Kidney (tissue), 13 donors: ENCODE measurements at regions not wholly inside any gene's neighbourhood (a gene's known extent, or its start where the extent isn't known, plus 50 kb on each side); places are given as distances from the start of the nearest gene placed in this dataset.
A peak's percentile ranks its signal among the peaks of the same experiment; 100 is the strongest.

Source experiments
- DNase-seq, 5 donors: peaks; one replicate each; pipeline ENCODE4 v3.0.0-alpha.2; 2013 to 2020
- FAIRE-seq: peaks from 2 replicates; lab custom pipeline; 2012; peaks lifted over from hg19 to GRCh38; lab: Jason Lieb, UNC
- H3K27ac ChIP-seq, 2 donors: one replicate each; pipeline ENCODE4 v1.7.0; 2013; ENCODE audit warnings: low read depth in 2 of 2, low read length in 2 of 2, inconsistent platforms in 1 of 2
- H3K27me3 ChIP-seq: one replicate; pipeline ENCODE4 v1.7.1; 2013; ENCODE audit warnings: low read length, inconsistent platforms; ENCODE audit not compliant: control insufficient read depth, insufficient read depth
- H3K36me3 ChIP-seq, 3 donors: one replicate each; pipeline versions ENCODE4 v1.7.0 to v1.7.1; 2013; ENCODE audit warnings: low read length in 3 of 3, control low read depth in 1 of 3, inconsistent platforms in 1 of 3; ENCODE audit not compliant: insufficient read depth in 3 of 3, control insufficient read depth in 2 of 3
- H3K4me1 ChIP-seq, 3 donors: one replicate each; pipeline versions ENCODE4 v1.7.0 to v1.7.1; 2013; ENCODE audit warnings: low read length in 3 of 3, inconsistent platforms in 1 of 3, low read depth in 1 of 3; ENCODE audit not compliant: control insufficient read depth in 2 of 3, insufficient read depth in 2 of 3
- H3K4me3 ChIP-seq, 3 donors: one replicate each; pipeline versions ENCODE4 v1.7.0 to v1.8.1; 2013; ENCODE audit warnings: low read length in 3 of 3, control low read depth in 1 of 3, inconsistent platforms in 1 of 3
- H3K9ac ChIP-seq, 3 donors: one replicate each; pipeline versions ENCODE4 v1.7.0 to v1.7.1; 2013; ENCODE audit warnings: low read length in 3 of 3, control low read depth in 1 of 3, inconsistent platforms in 1 of 3
- H3K9me3 ChIP-seq, 3 donors: one replicate each; pipeline versions ENCODE4 v1.7.0 to v1.7.1; 2013; ENCODE audit warnings: low read length in 3 of 3, control low read depth in 1 of 3, inconsistent platforms in 1 of 3; ENCODE audit not compliant: control insufficient read depth in 2 of 3, insufficient read depth in 1 of 3
- CTCF ChIP-seq: IDR thresholded peaks from 3 replicates; pipeline ENCODE4 v1.5.1; 2012; ENCODE audit warnings: mild to moderate bottlenecking, moderate library complexity, borderline replicate concordance; ENCODE audit not compliant: insufficient read depth; ENCODE audit errors: extremely low read depth
- intact Hi-C: fragments of 100-400 bp; cut with DNase I; formaldehyde crosslinking; loops from one replicate; pipeline ENCODE4 v1.11.1; 2022
- donor health status: control.
- donor health status: control.
- donor health status: control.
- donor health status: control.
- donor health status: control.
- donor health status: DM: yes; HTN: yes; CAD: no.
- donor health status: Normal renal cell carcinoma (clear cell type).

GRCh38 chr2:58959996-58960395 is 718.9 kb upstream of the FANCL start:
- Histone ChIP-seq H3K9ac (no peak overlapping the region), H3K27me3 (no peaks in the 10 kb centered on the region), H3K27ac (no peak overlapping the region), H3K4me3 (no peak overlapping the region), H3K9me3 (no peaks in the 10 kb centered on the region), H3K36me3 (no peaks in the 10 kb centered on the region), H3K4me1 (no peaks in the 10 kb centered on the region)
- intact Hi-C loops, result no loop called here
- DNase-seq, result no peak
- FAIRE-seq, result no peak
- TF ChIP-seq CTCF, result no peak

GRCh38 chr2:58957188-58957840 is 716.2 kb upstream of the FANCL start:
- Histone ChIP-seq H3K27me3 (no peaks in the 10 kb centered on the region), H3K4me1 (no peaks in the 10 kb centered on the region), H3K27ac (no peak overlapping the region), H3K9ac (no peak overlapping the region), H3K36me3 (no peaks in the 10 kb centered on the region), H3K4me3 (no peak overlapping the region), H3K9me3 (no peaks in the 10 kb centered on the region)
- FAIRE-seq (no peak), DNase-seq (peak in 1 of 5 donors; percentile 11)
- no peak for TF ChIP-seq CTCF
- intact Hi-C loops, result no loop called here

- Histone ChIP-seq H3K36me3 (no peaks in the 10 kb centered on the region), H3K9me3 (no peaks in the 10 kb centered on the region), H3K4me3 (no peak overlapping the region), H3K27ac (no peak overlapping the region), H3K9ac (no peak overlapping the region), H3K4me1 (no peaks in the 10 kb centered on the region), H3K27me3 (no peaks in the 10 kb centered on the region)
- DNase-seq (no peak), FAIRE-seq (no peak)
- TF ChIP-seq CTCF, result no peak
- intact Hi-C loops, result no loop called here
Measured at GRCh38 chr2:58954880-58955385, 713.8 kb upstream of the FANCL start.
